PC-9 (cell line): ENCODE measurements at regions not wholly inside any gene's neighbourhood (a gene's known extent, or its start where the extent isn't known, plus 50 kb on each side); places are given as distances from the start of the nearest gene placed in this dataset.

Experiments
- BruUV-seq: library from RNA; stranded (reverse); fragments of 400-500 nt; replicated peaks from 2 replicates; lab custom pipeline; 2021; lab: Mats Ljungman, UMichigan
- CTCF ChIA-PET: fragments of 300-600 bp; sonication (Branson Sonifier 250); formaldehyde crosslinking; loops from one replicate; lab custom pipeline; 2022; ENCODE audit warnings: antibody characterized with exemption; lab: Charles Lee
- POLR2A ChIA-PET: fragments of 300-600 bp; sonication (Branson Sonifier 250); formaldehyde crosslinking; loops from one replicate; lab custom pipeline; 2022; ENCODE audit warnings: antibody characterized with exemption; ENCODE audit not compliant: unreplicated experiment; lab: Charles Lee
- DNase-seq, 2 experiments: peaks; one replicate each; pipeline versions ENCODE4 v3.0.0 to v3.0.0-alpha.2; 2015 to 2022; ENCODE audit warnings: mixed read lengths in 1 of 2
- H2AFZ ChIP-seq: fragments of 200-600 bp; sonication (generic); 2 replicates; pipeline ENCODE4 v1.8.1; 2017; ENCODE audit warnings: antibody characterized with exemption
- H3F3A ChIP-seq: fragments of 200-600 bp; sonication (generic); 2 replicates; pipeline ENCODE4 v1.8.1; 2017; ENCODE audit warnings: antibody characterized with exemption, mild to moderate bottlenecking, low read depth; ENCODE audit not compliant: insufficient read depth
- H3K27ac ChIP-seq: fragments of 200-600 bp; sonication (generic); 2 replicates; pipeline ENCODE4 v1.6.1; 2016; ENCODE audit warnings: mixed run types
- H3K27me3 ChIP-seq: fragments of 200-600 bp; sonication (generic); 2 replicates; pipeline ENCODE4 v1.6.1; 2016; ENCODE audit warnings: low read depth, mixed run types; ENCODE audit not compliant: insufficient read depth
- H3K36me3 ChIP-seq: fragments of 200-600 bp; sonication (generic); 2 replicates; pipeline ENCODE4 v1.6.1; 2016; ENCODE audit warnings: low read depth, mixed run types
- H3K4me1 ChIP-seq: fragments of 200-600 bp; sonication (generic); replicated peaks from 2 replicates; pipeline ENCODE4 v1.6.1; 2016; ENCODE audit warnings: mixed run types; ENCODE audit not compliant: insufficient read depth
- H3K4me2 ChIP-seq: fragments of 200-600 bp; sonication (generic); 2 replicates; pipeline ENCODE4 v1.6.1; 2017; ENCODE audit warnings: mixed run types
- H3K4me3 ChIP-seq: fragments of 200-600 bp; sonication (generic); 2 replicates; pipeline ENCODE4 v1.6.1; 2016; ENCODE audit warnings: mixed run types
- H3K79me2 ChIP-seq: fragments of 200-600 bp; sonication (generic); 2 replicates; pipeline ENCODE4 v1.6.1; 2017; ENCODE audit warnings: low read depth, mixed run types
- H3K9me2 ChIP-seq: fragments of 200-600 bp; sonication (generic); 2 replicates; pipeline ENCODE4 v1.8.1; 2017; ENCODE audit warnings: mild to moderate bottlenecking; ENCODE audit not compliant: insufficient read depth
- H3K9me3 ChIP-seq: fragments of 200-600 bp; sonication (generic); 2 replicates; pipeline ENCODE4 v1.8.1; 2016; ENCODE audit warnings: low read depth; ENCODE audit not compliant: insufficient read depth
- H4K20me1 ChIP-seq: fragments of 200-600 bp; sonication (generic); 2 replicates; pipeline ENCODE4 v1.8.1; 2017; ENCODE audit not compliant: insufficient read depth
- EZH2 ChIP-seq: fragments of 200-600 bp; sonication (generic); IDR thresholded peaks from 2 replicates; pipeline ENCODE4 v1.8.0; 2017; ENCODE audit warnings: antibody characterized with exemption, low read depth
- intact Hi-C: fragments of 100-400 bp; cut with micrococcal nuclease; formaldehyde crosslinking; loops from one replicate; pipeline ENCODE4 v1.10.0; 2022; ENCODE audit not compliant: unreplicated experiment
- TF ChIP-seq, protein P1 (sequence below): fragments of 200-600 bp; sonication (generic); conservative IDR thresholded peaks from 2 replicates; pipeline ENCODE4 v1.6.1; 2017; ENCODE audit warnings: mixed run types, antibody characterized with exemption, mild to moderate bottlenecking, moderate library complexity

DNA sequence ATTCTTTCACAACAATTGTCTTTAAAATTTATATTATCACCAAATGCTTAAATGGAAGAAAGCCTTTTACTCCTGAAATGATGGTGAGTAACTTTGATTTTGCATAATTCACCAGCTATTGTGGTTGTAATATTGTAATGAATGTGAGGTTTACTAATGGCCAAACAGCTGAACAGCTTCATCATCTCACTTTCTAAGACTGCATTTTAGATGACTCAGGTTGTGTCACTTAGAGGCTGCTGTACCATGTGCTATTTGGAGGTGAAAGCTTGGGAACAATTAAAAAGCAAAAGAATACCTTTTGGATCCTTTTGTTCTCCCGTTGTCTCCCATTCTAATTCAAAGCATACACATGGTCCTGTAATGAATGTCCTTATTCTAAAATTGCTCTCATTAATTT, 604.0 kb upstream of the PFKP start:
- no peak overlapping the region for H3K4me3 ChIP-seq
- no peaks in the 10 kb centered on the region for H3K36me3 ChIP-seq
- no peaks in the 10 kb centered on the region for H3K4me1 ChIP-seq
- TF ChIP-seq, protein P1, sequence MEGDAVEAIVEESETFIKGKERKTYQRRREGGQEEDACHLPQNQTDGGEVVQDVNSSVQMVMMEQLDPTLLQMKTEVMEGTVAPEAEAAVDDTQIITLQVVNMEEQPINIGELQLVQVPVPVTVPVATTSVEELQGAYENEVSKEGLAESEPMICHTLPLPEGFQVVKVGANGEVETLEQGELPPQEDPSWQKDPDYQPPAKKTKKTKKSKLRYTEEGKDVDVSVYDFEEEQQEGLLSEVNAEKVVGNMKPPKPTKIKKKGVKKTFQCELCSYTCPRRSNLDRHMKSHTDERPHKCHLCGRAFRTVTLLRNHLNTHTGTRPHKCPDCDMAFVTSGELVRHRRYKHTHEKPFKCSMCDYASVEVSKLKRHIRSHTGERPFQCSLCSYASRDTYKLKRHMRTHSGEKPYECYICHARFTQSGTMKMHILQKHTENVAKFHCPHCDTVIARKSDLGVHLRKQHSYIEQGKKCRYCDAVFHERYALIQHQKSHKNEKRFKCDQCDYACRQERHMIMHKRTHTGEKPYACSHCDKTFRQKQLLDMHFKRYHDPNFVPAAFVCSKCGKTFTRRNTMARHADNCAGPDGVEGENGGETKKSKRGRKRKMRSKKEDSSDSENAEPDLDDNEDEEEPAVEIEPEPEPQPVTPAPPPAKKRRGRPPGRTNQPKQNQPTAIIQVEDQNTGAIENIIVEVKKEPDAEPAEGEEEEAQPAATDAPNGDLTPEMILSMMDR: no peak
- no peak for TF ChIP-seq EZH2
- no peaks in the 10 kb centered on the region for H3K79me2 ChIP-seq
- POLR2A ChIA-PET: no interaction called here
- no peak overlapping the region for H2AFZ ChIP-seq
- H3K4me2 ChIP-seq: no peak overlapping the region
- intact Hi-C loops: no loop called here
- H3F3A ChIP-seq: no peaks in the 10 kb centered on the region
- H3K27me3 ChIP-seq: no peaks in the 10 kb centered on the region
- H3K9me3 ChIP-seq: no peaks in the 10 kb centered on the region
- no peaks in the 10 kb centered on the region for H4K20me1 ChIP-seq
- CTCF ChIA-PET: no interaction called here
- no peak for DNase-seq
- BruUV-seq: no TSS peak
- H3K27ac ChIP-seq: no peak overlapping the region
- H3K9me2 ChIP-seq: no peaks in the 10 kb centered on the region

DNA sequence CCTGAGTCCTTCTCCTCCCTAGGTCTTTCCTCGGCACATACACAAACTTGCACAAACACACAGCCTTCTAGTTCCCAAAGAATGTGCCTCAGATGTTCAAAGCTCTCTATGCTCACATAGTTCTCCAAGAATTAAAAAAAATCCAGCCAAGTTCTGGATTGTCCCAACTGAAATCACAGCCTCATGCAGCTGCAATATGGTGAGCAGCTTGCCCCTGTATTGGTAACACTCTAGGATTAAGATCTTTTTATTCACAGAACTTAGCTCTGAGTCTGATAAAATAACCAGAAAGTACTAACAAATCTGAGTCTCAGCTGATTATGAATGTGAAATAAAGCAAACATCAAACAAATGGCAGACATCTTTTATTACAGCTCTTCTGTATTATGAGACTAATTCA, 604.8 kb upstream of the PFKP start:
- CTCF ChIA-PET: no interaction called here
- TF ChIP-seq EZH2: no peak
- TF ChIP-seq, protein P1: no peak
- Histone ChIP-seq H3K27ac (no peak overlapping the region), H3K79me2 (no peaks in the 10 kb centered on the region), H3K36me3 (no peaks in the 10 kb centered on the region), H4K20me1 (no peaks in the 10 kb centered on the region), H3K9me2 (no peaks in the 10 kb centered on the region), H3K4me2 (no peak overlapping the region), H2AFZ (no peak overlapping the region), H3K9me3 (no peaks in the 10 kb centered on the region), H3K4me3 (no peak overlapping the region), H3K4me1 (no peaks in the 10 kb centered on the region), H3F3A (no peaks in the 10 kb centered on the region), H3K27me3 (no peaks in the 10 kb centered on the region)
- no TSS peak for BruUV-seq
- DNase-seq: no peak
- intact Hi-C loops: no loop called here
- POLR2A ChIA-PET: no interaction called here

DNA sequence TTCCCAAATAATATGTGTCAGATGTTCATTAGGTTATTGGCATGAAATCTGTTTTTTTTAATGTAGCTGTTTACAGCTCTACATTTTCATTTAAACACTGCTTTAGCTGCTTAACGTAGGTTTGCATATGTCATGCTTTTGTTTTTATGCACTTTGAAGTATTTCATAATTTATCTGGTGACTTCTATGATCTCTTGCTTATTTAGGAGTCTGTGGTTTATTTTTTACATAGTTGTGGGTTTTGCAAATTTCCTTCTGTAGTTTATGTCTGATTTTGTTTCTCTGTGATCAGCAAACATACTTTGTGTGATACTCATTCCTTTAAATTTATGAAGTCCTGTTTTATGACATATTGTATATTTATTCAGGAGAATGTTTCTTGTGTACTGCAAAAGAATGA, 606.5 kb upstream of the PFKP start:
- intact Hi-C loops: no loop called here
- Histone ChIP-seq H3K79me2 (no peaks in the 10 kb centered on the region), H3K4me1 (no peaks in the 10 kb centered on the region), H3K36me3 (no peaks in the 10 kb centered on the region), H3K9me2 (no peaks in the 10 kb centered on the region), H3K27me3 (peaks cover 5% of the 10 kb centered on the region), H3K27ac (no peak overlapping the region), H3K4me2 (no peak overlapping the region), H2AFZ (no peak overlapping the region), H4K20me1 (no peaks in the 10 kb centered on the region), H3F3A (no peaks in the 10 kb centered on the region), H3K4me3 (no peak overlapping the region), H3K9me3 (no peaks in the 10 kb centered on the region)
- POLR2A ChIA-PET: interaction anchor here (0.7 kb wide), 1 partner anchor 195 kb away, joined by 5 read pairs; no protein-coding TSS in a partner anchor
- CTCF ChIA-PET: no interaction called here
- no TSS peak for BruUV-seq
- DNase-seq: no peak
- no peak for TF ChIP-seq EZH2
- TF ChIP-seq, protein P1: no peak
